Vagina (tissue), 2 donors: ENCODE measurements at regions not wholly inside any gene's neighbourhood (a gene's known extent, or its start where the extent isn't known, plus 50 kb on each side); places are given as distances from the start of the nearest gene placed in this dataset.

ENCODE experiments used
- CTCF ChIP-seq, 3 experiments: fragments of 450-650 bp in 2 of 3; fragments of 200-600 bp in 1 of 3; sonication (generic) in 1 of 3; IDR thresholded peaks; one replicate each; pipeline ENCODE4 v1.5.1; 2017 to 2019; ENCODE audit warnings: antibody characterized with exemption in 3 of 3, mild to moderate bottlenecking in 2 of 3, moderate library complexity in 2 of 3
- POLR2A ChIP-seq, 2 donors: fragments of 450-650 bp; IDR thresholded peaks; one replicate each; pipeline ENCODE4 v1.6.1; 2017; ENCODE audit warnings: antibody characterized with exemption in 2 of 2, mild to moderate bottlenecking in 2 of 2, moderate library complexity in 2 of 2
- POLR2AphosphoS5 ChIP-seq, 2 donors: sonication (generic); formaldehyde crosslinking; IDR thresholded peaks; one replicate each; pipeline ENCODE4 v1.9.0; 2017; ENCODE audit warnings: antibody characterized with exemption in 2 of 2, mild to moderate bottlenecking in 2 of 2, low read depth in 1 of 2; ENCODE audit not compliant: insufficient read depth in 1 of 2

- TF ChIP-seq CTCF (IDR thresholded peaks at IDR 0.05) (no peak), POLR2A (IDR thresholded peaks at IDR 0.05) (no peak), POLR2AphosphoS5 (IDR thresholded peaks at IDR 0.05; ENCODE audit: insufficient read depth in 1 of 2, low read depth in 1 of 2) (no peak)
Observed at GRCh38 chr16:77551357-77551756, 116.5 kb upstream of the ADAMTS18 start.
